ENCODE measurements at regions not wholly inside any gene's neighbourhood (a gene's known extent, or its start where the extent isn't known, plus 50 kb on each side); places are given as distances from the start of the nearest gene placed in this dataset.

DNA sequence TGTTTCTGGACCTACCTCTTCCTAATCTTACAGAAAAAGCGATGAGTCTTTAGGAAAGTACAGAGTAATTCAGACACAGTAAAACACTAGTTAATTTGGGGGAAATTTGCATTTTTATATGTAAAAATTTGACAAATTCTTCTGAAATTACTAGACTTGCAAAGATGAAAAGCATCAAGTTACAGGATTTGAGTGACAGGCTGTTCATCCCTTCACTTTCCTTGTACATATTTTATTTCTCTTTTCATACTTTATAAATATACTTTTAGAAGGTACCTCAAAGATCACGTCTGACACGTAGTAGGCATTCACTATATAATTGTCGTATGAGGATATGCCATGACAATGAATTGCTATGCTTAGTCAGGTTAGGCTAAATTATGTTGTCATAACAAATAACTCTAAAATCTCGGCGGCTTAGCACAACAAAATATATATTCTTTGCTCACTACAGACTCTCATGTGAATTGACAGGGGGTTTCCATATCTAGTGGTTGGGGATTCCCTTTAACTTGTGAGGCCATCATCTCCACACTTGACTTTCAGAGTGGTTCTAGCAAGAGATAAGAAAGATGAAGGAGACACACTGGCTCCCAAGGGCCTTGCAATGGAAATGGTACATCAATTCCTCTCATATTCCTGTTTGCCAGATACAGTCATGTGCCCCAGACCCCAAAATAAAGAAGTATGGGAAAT, 154.1 kb upstream of the TUT7 start:
- TF ChIP-seq TAF9B (IDR thresholded peaks at IDR 0.05; ENCODE audit: partially characterized antibody): no peak
- TF ChIP-seq PHB (CRISPR knock-in tag; IDR thresholded peaks at IDR 0.05): no peak
- no peak for TF ChIP-seq ZNF699 (CRISPR knock-in tag; IDR thresholded peaks at IDR 0.05; ENCODE audit: insufficient replicate concordance)
- TF ChIP-seq MIER1 (IDR thresholded peaks at IDR 0.05; ENCODE audit: low read depth): no peak
- no peak for TF ChIP-seq NELFE (IDR thresholded peaks at IDR 0.05; ENCODE audit: insufficient read depth, insufficient read length)
- TF ChIP-seq, protein P1, sequence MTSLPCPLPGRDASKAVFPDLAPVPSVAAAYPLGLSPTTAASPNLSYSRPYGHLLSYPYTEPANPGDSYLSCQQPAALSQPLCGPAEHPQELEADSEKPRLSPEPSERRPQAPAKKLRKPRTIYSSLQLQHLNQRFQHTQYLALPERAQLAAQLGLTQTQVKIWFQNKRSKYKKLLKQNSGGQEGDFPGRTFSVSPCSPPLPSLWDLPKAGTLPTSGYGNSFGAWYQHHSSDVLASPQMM (CRISPR knock-in tag; IDR thresholded peaks at IDR 0.05): no peak
- no peak for TF ChIP-seq ZBTB17 (CRISPR knock-in tag; IDR thresholded peaks at IDR 0.05)
- Histone ChIP-seq H3K4me3 (no peak overlapping the region), H3K27ac (ENCODE audit: extremely low read depth, low read depth, low read length) (no peak overlapping the region), H2AFZ (ENCODE audit: low read depth, low read length) (no peak overlapping the region), H3K79me2 (ENCODE audit: control insufficient read depth, insufficient read depth, low read length) (no peaks in the 10 kb centered on the region), H3K9me1 (ENCODE audit: control insufficient read depth, insufficient read depth, low read length) (no peaks in the 10 kb centered on the region), H3K9ac (ENCODE audit: insufficient read depth in 1 of 2, low read depth in 2 of 2, low read length in 2 of 2) (no peak overlapping the region), H4K20me1 (replicated peaks; ENCODE audit: control insufficient read depth, insufficient read depth, low read length) (no peaks in the 10 kb centered on the region), H3K36me3 (ENCODE audit: control insufficient read depth, insufficient read depth, low read length) (no peaks in the 10 kb centered on the region), H3K27me3 (ENCODE audit: control insufficient read depth in 2 of 2, insufficient read depth in 2 of 2, low read length in 2 of 2) (no peaks in the 10 kb centered on the region; a peak in 2 of 5 replicates), H3K9me3 (replicated peaks; ENCODE audit: control insufficient read depth, insufficient read depth, low read depth, low read length) (no peaks in the 10 kb centered on the region), H3K4me2 (ENCODE audit: insufficient read depth, low read length) (no peak overlapping the region), H3K4me1 (replicated peaks in 1 of 2; ENCODE audit: control insufficient read depth in 2 of 2, insufficient read depth in 2 of 2, low read length in 2 of 2) (no peaks in the 10 kb centered on the region)
- ATAC-seq: no peak
- CTCF ChIA-PET (ENCODE audit: low intra/inter-chr PET ratio): no interaction called here
- no peak for DNase-seq (ENCODE audit: extremely low read depth in 1 of 4, low spot score in 3 of 4)
- FAIRE-seq: no peak
- WGBS (ENCODE audit: insufficient coverage, low coverage, missing lambda C conversion rate): 0% methylated on average over 6 of the region's 6 CpGs
- intact Hi-C loops (cut with micrococcal nuclease): no loop called here
- no TSS peak for BruUV-seq (replicated peaks)
- POLR2A ChIA-PET: no interaction called here
- in situ Hi-C loops (cut with MboI): no loop called here

Data from K562 (cell line).